ENCODE measurements at regions not wholly inside any gene's neighbourhood (a gene's known extent, or its start where the extent isn't known, plus 50 kb on each side); places are given as distances from the start of the nearest gene placed in this dataset.

GRCh38 chr5:84650429-84650828 lies 265.7 kb upstream of the EDIL3 start:
- ChIA-PET RAD21 (ENCODE audit: low non-redundant PET in 1 of 2, low total read pairs in 2 of 2, uncharacterized antibody in 2 of 2, unreplicated experiment in 2 of 2) (interaction anchor here in 1 of 2 experiments (0.7 kb wide), 1 partner anchor 15 kb away, joined by 6 read pairs; no protein-coding TSS in a partner anchor), POLR2A (no interaction called here), CTCF (no interaction called here)
- no TSS peak for BruUV-seq (replicated peaks)
- no peaks in the 10 kb centered on the region for H3K27me3 ChIP-seq (ENCODE audit: insufficient read depth, low read length)
- no peak for ATAC-seq
- H3K9me2 ChIP-seq (ENCODE audit: insufficient read depth) = no peaks in the 10 kb centered on the region
- H3K4me1 ChIP-seq (ENCODE audit: control insufficient read depth in 1 of 2, insufficient read depth in 2 of 2, low read length in 2 of 2) = no peaks in the 10 kb centered on the region
- DNase-seq (ENCODE audit: low read depth, low spot score) = no peak
- H3K9me3 ChIP-seq (ENCODE audit: control insufficient read depth in 1 of 2, insufficient read depth in 1 of 2, low read depth in 1 of 2, low read length in 2 of 2) = no peaks in the 10 kb centered on the region
- H4K20me1 ChIP-seq (ENCODE audit: insufficient read depth) = no peaks in the 10 kb centered on the region
- intact Hi-C loops (cut with micrococcal nuclease) = no loop called here
- H3K9ac ChIP-seq (ENCODE audit: low read length) = no peak overlapping the region
- no peaks in the 10 kb centered on the region for H3K79me2 ChIP-seq (ENCODE audit: insufficient read depth, low read length)
- no peaks in the 10 kb centered on the region for H3K36me3 ChIP-seq (ENCODE audit: control insufficient read depth in 1 of 2, insufficient read depth in 2 of 2, low read length in 2 of 2)
- no peak for TF ChIP-seq ATF3 (IDR thresholded peaks at IDR 0.05)
- no peak for TF ChIP-seq RAD21 (IDR thresholded peaks at IDR 0.05; ENCODE audit: low read depth)
- no peak for TF ChIP-seq ZFX (IDR thresholded peaks at IDR 0.05)
- TF ChIP-seq EZH2phosphoT487 (IDR thresholded peaks at IDR 0.05; ENCODE audit: borderline replicate concordance) = no peak
- no peak for TF ChIP-seq TCF7L2 (IDR thresholded peaks at IDR 0.05; ENCODE audit: borderline replicate concordance, extremely low read depth, insufficient read depth, insufficient read length)
- no peak for TF ChIP-seq SRF (IDR thresholded peaks at IDR 0.05; ENCODE audit: low read depth)
- no peak for TF ChIP-seq ELF1 (IDR thresholded peaks at IDR 0.05; ENCODE audit: borderline replicate concordance, low read depth)
- TF ChIP-seq MAX (IDR thresholded peaks at IDR 0.05) = no peak
- no peak for TF ChIP-seq ZNF274 (IDR thresholded peaks at IDR 0.05; ENCODE audit: low read depth, low read length)
- no peak for TF ChIP-seq YY1 (IDR thresholded peaks at IDR 0.05; ENCODE audit: extremely low read depth, insufficient replicate concordance, low read depth, low read length)
- no peak for TF ChIP-seq ZBTB33 (IDR thresholded peaks at IDR 0.05; ENCODE audit: extremely low read depth, insufficient replicate concordance, low read length)
- no peak for TF ChIP-seq POLR2AphosphoS5 (IDR thresholded peaks at IDR 0.05; ENCODE audit: low read depth, low read length)
- TF ChIP-seq EGR1 (IDR thresholded peaks at IDR 0.05; ENCODE audit: low read depth) = no peak
- TF ChIP-seq SIN3A (IDR thresholded peaks at IDR 0.05; ENCODE audit: low read depth) = no peak
- no peak overlapping the region for H2AFZ ChIP-seq (ENCODE audit: low read depth, low read length, poor library complexity, severe bottlenecking)
- H3K4me2 ChIP-seq (ENCODE audit: low read length) = no peak overlapping the region
- no peak overlapping the region for H3K27ac ChIP-seq (ENCODE audit: low read depth, low read length)
- no peak overlapping the region for H3K4me3 ChIP-seq (replicated peaks in 1 of 2; ENCODE audit: low read depth in 1 of 2, low read length in 2 of 2)

Data from HCT116 (cell line).